Pulmonary artery endothelial cell (primary cell): ENCODE measurements at regions not wholly inside any gene's neighbourhood (a gene's known extent, or its start where the extent isn't known, plus 50 kb on each side); places are given as distances from the start of the nearest gene placed in this dataset.
A peak's percentile ranks its signal among the peaks of the same experiment; 100 is the strongest.
"Not testable (repeated sequence)": the region's sequence is repeated elsewhere in the genome, so short reads cannot be mapped to it uniquely, and the experiment has no call there.

Experiments used
- DNase-seq: peaks from one replicate; pipeline ENCODE4 v3.0.0-alpha.2; 2011; ENCODE audit warnings: low read depth, low spot score

- no peak for DNase-seq
These were observed 60.0 kb downstream of the DMAC1 start for GRCh38 chr9:7739595-7739994.

GRCh38 chr9:7735311-7735710 is 64.3 kb downstream of the DMAC1 start:
- no peak for DNase-seq

GRCh38 chr9:7730164-7730445 is 69.5 kb downstream of the DMAC1 start:
- no peak for DNase-seq

- no peak for DNase-seq
These were observed 70.0 kb downstream of the DMAC1 start for GRCh38 chr9:7729371-7730163.

GRCh38 chr9:7721291-7721690 is 78.3 kb downstream of the DMAC1 start:
- DNase-seq = no peak

GRCh38 chr9:7713088-7713487 is 86.5 kb downstream of the DMAC1 start:
- not testable (repeated sequence) for DNase-seq

- DNase-seq = no peak
These were observed 88.9 kb downstream of the DMAC1 start for GRCh38 chr9:7710686-7711085.

- no peak for DNase-seq
These were observed 91.6 kb downstream of the DMAC1 start for GRCh38 chr9:7707934-7708333.

- DNase-seq = no peak
These were observed 95.0 kb downstream of the DMAC1 start for GRCh38 chr9:7704543-7704942.

GRCh38 chr9:7691909-7692308 is 107.7 kb downstream of the DMAC1 start:
- no peak for DNase-seq

GRCh38 chr9:7690014-7690413 is 109.6 kb downstream of the DMAC1 start:
- no peak for DNase-seq

GRCh38 chr9:7688626-7689025 is 111.0 kb downstream of the DMAC1 start:
- DNase-seq = no peak

GRCh38 chr9:7676609-7677156 is 122.9 kb downstream of the DMAC1 start:
- no peak for DNase-seq

GRCh38 chr9:7671847-7672246 is 127.7 kb downstream of the DMAC1 start:
- no peak for DNase-seq

GRCh38 chr9:7668541-7668940 is 131.0 kb downstream of the DMAC1 start:
- no peak for DNase-seq

- no peak for DNase-seq
These were observed 133.7 kb downstream of the DMAC1 start for GRCh38 chr9:7665874-7666273.

GRCh38 chr9:7659766-7660165 is 139.8 kb downstream of the DMAC1 start:
- DNase-seq = no peak

- DNase-seq = peak; percentile 60
These were observed 142.9 kb downstream of the DMAC1 start for GRCh38 chr9:7656636-7657035.

GRCh38 chr9:7653262-7653661 is 146.3 kb downstream of the DMAC1 start:
- peak; percentile 48 for DNase-seq

GRCh38 chr9:7640231-7640630 is 159.3 kb downstream of the DMAC1 start:
- no peak for DNase-seq

GRCh38 chr9:7639471-7639870 is 160.1 kb downstream of the DMAC1 start:
- no peak for DNase-seq

GRCh38 chr9:7636838-7637467 is 162.6 kb downstream of the DMAC1 start:
- DNase-seq = no peak

- DNase-seq = no peak
These were observed 163.3 kb downstream of the DMAC1 start for GRCh38 chr9:7636309-7636708.
